Tibial artery (tissue), 4 donors: ENCODE measurements at regions not wholly inside any gene's neighbourhood (a gene's known extent, or its start where the extent isn't known, plus 50 kb on each side); places are given as distances from the start of the nearest gene placed in this dataset.

ENCODE experiments used
- DNase-seq, 2 donors: peaks; one replicate each; pipeline ENCODE4 v3.0.0-alpha.2; 2019
- H3K27ac ChIP-seq, 2 donors: fragments of 200-600 bp; sonication (generic) in 1 of 2; 1 replicate in 1 of 2; 2 replicates in 1 of 2; pipeline ENCODE4 v1.5.1; 2018 to 2019; ENCODE audit warnings: mild to moderate bottlenecking in 1 of 2
- H3K27me3 ChIP-seq, 2 donors: fragments of 200-600 bp; sonication (generic) in 1 of 2; one replicate each; pipeline versions ENCODE4 v1.5.1 to v1.6.0; 2016 to 2019
- H3K36me3 ChIP-seq, 3 donors: fragments of 200-600 bp; sonication (generic) in 2 of 3; one replicate each; pipeline ENCODE4 v1.5.1; 2016 to 2019; ENCODE audit warnings: mild to moderate bottlenecking in 2 of 3
- H3K4me1 ChIP-seq, 4 donors: fragments of 200-600 bp; sonication (generic) in 2 of 4; 1 replicate in 3 of 4; 2 replicates in 1 of 4; pipeline ENCODE4 v1.5.1; 2016 to 2019
- H3K4me3 ChIP-seq, 2 donors: fragments of 200-600 bp; sonication (generic) in 1 of 2; 1 replicate in 1 of 2; 2 replicates in 1 of 2; pipeline ENCODE4 v1.5.1; 2018 to 2019; ENCODE audit warnings: mild to moderate bottlenecking in 2 of 2
- H3K9me3 ChIP-seq, 3 donors: fragments of 200-600 bp; sonication (generic) in 1 of 3; one replicate each; pipeline ENCODE4 v1.5.1; 2016 to 2019
- CTCF ChIP-seq, 2 experiments: fragments of 200-600 bp in 1 of 2; fragments of 450-650 bp in 1 of 2; IDR thresholded peaks; one replicate each; pipeline ENCODE4 v1.5.1; 2017 to 2019; ENCODE audit warnings: antibody characterized with exemption in 2 of 2, mild to moderate bottlenecking in 1 of 2, moderate library complexity in 1 of 2
- intact Hi-C: fragments of 100-400 bp; cut with DNase I; formaldehyde crosslinking; loops from one replicate; pipeline ENCODE4 v1.15.0; 2023; ENCODE audit warnings: low total_unique reads

- no peak for TF ChIP-seq CTCF (IDR thresholded peaks at IDR 0.05)
- H3K9me3 ChIP-seq: peaks cover 0 to 4% (median 0%) of the 10 kb centered on the region in 3 donors
- H3K36me3 ChIP-seq: no peaks in the 10 kb centered on the region
- no peak overlapping the region for H3K27ac ChIP-seq
- intact Hi-C loops: no loop called here
- H3K27me3 ChIP-seq: no peaks in the 10 kb centered on the region
- no peak for DNase-seq
- no peak overlapping the region for H3K4me3 ChIP-seq
- no peaks in the 10 kb centered on the region for H3K4me1 ChIP-seq
Observed at GRCh38 chr4:178664621-178665020, 1222.4 kb upstream of the AGA start.

- TF ChIP-seq CTCF (IDR thresholded peaks at IDR 0.05): no peak
- Histone ChIP-seq H3K4me1 (no peaks in the 10 kb centered on the region), H3K27me3 (no peaks in the 10 kb centered on the region), H3K36me3 (no peaks in the 10 kb centered on the region), H3K9me3 (peaks cover 0 to 7% (median 0%) of the 10 kb centered on the region in 3 donors), H3K27ac (no peak overlapping the region), H3K4me3 (no peak overlapping the region)
- intact Hi-C loops: no loop called here
- no peak for DNase-seq
Observed at GRCh38 chr4:178665916-178666315, 1223.7 kb upstream of the AGA start.

- peaks cover 0 to 7% (median 0%) of the 10 kb centered on the region in 3 donors for H3K9me3 ChIP-seq
- no peaks in the 10 kb centered on the region for H3K36me3 ChIP-seq
- TF ChIP-seq CTCF (IDR thresholded peaks at IDR 0.05): no peak
- H3K4me3 ChIP-seq: no peak overlapping the region
- no peaks in the 10 kb centered on the region for H3K27me3 ChIP-seq
- H3K4me1 ChIP-seq: no peaks in the 10 kb centered on the region
- DNase-seq: no peak
- intact Hi-C loops: no loop called here
- H3K27ac ChIP-seq: no peak overlapping the region
Observed at GRCh38 chr4:178671766-178672165, 1229.5 kb upstream of the AGA start.

- Histone ChIP-seq H3K27me3 (no peaks in the 10 kb centered on the region), H3K9me3 (peaks cover 0 to 7% (median 0%) of the 10 kb centered on the region in 3 donors), H3K4me1 (no peaks in the 10 kb centered on the region), H3K36me3 (no peaks in the 10 kb centered on the region), H3K4me3 (no peak overlapping the region), H3K27ac (no peak overlapping the region)
- intact Hi-C loops: no loop called here
- no peak for TF ChIP-seq CTCF (IDR thresholded peaks at IDR 0.05)
- DNase-seq: no peak
Observed at GRCh38 chr4:178672512-178672911, 1230.3 kb upstream of the AGA start.

GRCh38 chr4:178681871-178682270 lies 1239.6 kb upstream of the AGA start:
- no peaks in the 10 kb centered on the region for H3K27me3 ChIP-seq
- H3K4me1 ChIP-seq: no peaks in the 10 kb centered on the region
- no peak for TF ChIP-seq CTCF (IDR thresholded peaks at IDR 0.05)
- no peak overlapping the region for H3K27ac ChIP-seq
- H3K9me3 ChIP-seq: no peaks in the 10 kb centered on the region
- DNase-seq: no peak
- H3K4me3 ChIP-seq: no peak overlapping the region
- H3K36me3 ChIP-seq: no peaks in the 10 kb centered on the region
- intact Hi-C loops: no loop called here

GRCh38 chr4:178689926-178690325 lies 1247.7 kb upstream of the AGA start:
- Histone ChIP-seq H3K27ac (no peak overlapping the region), H3K9me3 (no peaks in the 10 kb centered on the region), H3K4me1 (no peaks in the 10 kb centered on the region), H3K4me3 (no peak overlapping the region), H3K27me3 (no peaks in the 10 kb centered on the region), H3K36me3 (no peaks in the 10 kb centered on the region)
- intact Hi-C loops: no loop called here
- no peak for TF ChIP-seq CTCF (IDR thresholded peaks at IDR 0.05)
- DNase-seq: no peak
